H1 (cell line): ENCODE measurements at regions not wholly inside any gene's neighbourhood (a gene's known extent, or its start where the extent isn't known, plus 50 kb on each side); places are given as distances from the start of the nearest gene placed in this dataset.

Experiments used
- CTCF ChIA-PET: fragments of 300-600 bp; sonication (Branson Sonifier 250); formaldehyde crosslinking; loops from one replicate; lab custom pipeline; 2021; ENCODE audit not compliant: partially characterized antibody; lab: Charles Lee
- POLR2A ChIA-PET: fragments of 300-600 bp; sonication (Branson Sonifier 250); formaldehyde crosslinking; loops from one replicate; lab custom pipeline; 2021; ENCODE audit warnings: inconsistent platforms; ENCODE audit not compliant: partially characterized antibody; lab: Charles Lee
- DNase-seq, 2 experiments: peaks; one replicate each; pipeline versions ENCODE4 v3.0.0 to v3.0.0-alpha.2; 2010 to 2022; ENCODE audit warnings: low spot score in 2 of 2, low read depth in 1 of 2, mixed read lengths in 1 of 2
- FAIRE-seq: peaks from 2 replicates; lab custom pipeline; 2011; peaks lifted over from hg19 to GRCh38; lab: Jason Lieb, UNC
- H2AFZ ChIP-seq: 2 replicates; pipeline ENCODE4 v1.8.1; 2012; ENCODE audit warnings: low read length, inconsistent platforms
- H2AK5ac ChIP-seq: 2 replicates; pipeline ENCODE4 v1.6.1; 2013; ENCODE audit warnings: low read depth, low read length
- H2BK120ac ChIP-seq: replicated peaks from 2 replicates; pipeline ENCODE3; 2013; ENCODE audit warnings: low read depth, low read length, inconsistent platforms
- H2BK12ac ChIP-seq: 2 replicates; pipeline ENCODE4 v1.6.1; 2013; ENCODE audit warnings: low read depth, low read length
- H2BK15ac ChIP-seq: 2 replicates; pipeline ENCODE4 v1.6.1; 2013; ENCODE audit warnings: low read length
- H2BK20ac ChIP-seq: 2 replicates; pipeline ENCODE4 v1.6.1; 2013; ENCODE audit warnings: low read length
- H2BK5ac ChIP-seq: 2 replicates; pipeline ENCODE4 v1.6.1; 2013; ENCODE audit warnings: low read depth, low read length
- H3K14ac ChIP-seq: 2 replicates; pipeline ENCODE4 v1.6.1; 2013; ENCODE audit warnings: inconsistent platforms; ENCODE audit not compliant: insufficient read length
- H3K18ac ChIP-seq: 2 replicates; pipeline ENCODE4 v1.6.1; 2013; ENCODE audit warnings: low read length; ENCODE audit errors: extremely low read depth
- H3K23ac ChIP-seq: 2 replicates; pipeline ENCODE4 v1.6.1; 2013; ENCODE audit warnings: inconsistent platforms; ENCODE audit not compliant: insufficient read length
- H3K23me2 ChIP-seq: 2 replicates; pipeline ENCODE4 v1.6.1; 2013; ENCODE audit warnings: low read depth, low read length
- H3K27ac ChIP-seq: 2 replicates; pipeline ENCODE4 v1.6.1; 2011; ENCODE audit warnings: low read depth, low read length, inconsistent platforms
- H3K27me3 ChIP-seq, 4 experiments: replicated peaks in 1 of 4; 1 replicate in 1 of 4; 2 replicates in 3 of 4; pipeline versions ENCODE4 v1.6.1 to v1.8.1; 2011 to 2013; ENCODE audit warnings: low read length in 3 of 4, mild to moderate bottlenecking in 3 of 4, inconsistent platforms in 2 of 4, mixed read lengths in 2 of 4, moderate library complexity in 1 of 4; ENCODE audit not compliant: control insufficient read depth in 3 of 4, insufficient read depth in 3 of 4; ENCODE audit errors: extremely low read depth in 1 of 4
- H3K36me3 ChIP-seq, 4 experiments: 2 replicates each; pipeline versions ENCODE4 v1.6.1 to v1.8.1; 2011 to 2013; ENCODE audit warnings: mild to moderate bottlenecking in 4 of 4, low read length in 3 of 4, moderate library complexity in 2 of 4, control low read depth in 1 of 4, inconsistent platforms in 1 of 4; ENCODE audit not compliant: insufficient read depth in 4 of 4, control insufficient read depth in 2 of 4
- H3K4ac ChIP-seq: replicated peaks from 2 replicates; pipeline ENCODE3; 2013; ENCODE audit warnings: low read length, low read depth, mixed read lengths, inconsistent platforms; ENCODE audit not compliant: insufficient read length
- H3K4me1 ChIP-seq, 4 experiments: replicated peaks in 1 of 4; 1 replicate in 1 of 4; 2 replicates in 3 of 4; pipeline versions ENCODE4 v1.6.1 to v1.8.1; 2011 to 2013; ENCODE audit warnings: low read length in 3 of 4, inconsistent platforms in 2 of 4, mixed read lengths in 1 of 4; ENCODE audit not compliant: insufficient read depth in 4 of 4, control insufficient read depth in 3 of 4
- H3K4me2 ChIP-seq, 2 experiments: 2 replicates each; pipeline versions ENCODE4 v1.6.1 to v1.8.1; 2011 to 2013; ENCODE audit warnings: low read depth in 2 of 2, low read length in 2 of 2, control low read depth in 1 of 2, inconsistent platforms in 1 of 2, mild to moderate bottlenecking in 1 of 2; ENCODE audit not compliant: insufficient read depth in 1 of 2
- H3K4me3 ChIP-seq, 4 experiments: fragments of 200-600, 300-600 bp in 1 of 4; sonication (generic), shearing (Covaris generic), sonication (Bioruptor Twin) in 1 of 4; 2 replicates each; pipeline versions ENCODE4 v1.5.1 to v1.8.1; 2011 to 2016; ENCODE audit warnings: low read length in 4 of 4, low read depth in 3 of 4, control low read depth in 2 of 4, inconsistent platforms in 2 of 4, mild to moderate bottlenecking in 2 of 4, mixed read lengths in 1 of 4, moderate library complexity in 1 of 4; ENCODE audit not compliant: insufficient read depth in 2 of 4; ENCODE audit errors: extremely low read depth in 1 of 4
- H3K56ac ChIP-seq: replicated peaks from 2 replicates; pipeline ENCODE3; 2013; ENCODE audit warnings: low read depth, mild to moderate bottlenecking, mixed read lengths, low read length, inconsistent platforms; ENCODE audit not compliant: insufficient read length
- H3K79me1 ChIP-seq: 2 replicates; pipeline ENCODE4 v1.6.1; 2013; ENCODE audit warnings: low read depth, low read length, control low read depth
- H3K79me2 ChIP-seq, 2 experiments: 2 replicates each; pipeline versions ENCODE4 v1.6.1 to v1.8.1; 2012 to 2013; ENCODE audit warnings: low read length in 2 of 2, mild to moderate bottlenecking in 2 of 2, inconsistent platforms in 1 of 2; ENCODE audit not compliant: insufficient read depth in 2 of 2, control insufficient read depth in 1 of 2
- H3K9ac ChIP-seq, 4 experiments: replicated peaks in 1 of 4; 1 replicate in 1 of 4; 2 replicates in 3 of 4; pipeline versions ENCODE4 v1.6.1 to v1.8.1; 2011 to 2013; ENCODE audit warnings: low read depth in 3 of 4, low read length in 3 of 4, control low read depth in 2 of 4, mild to moderate bottlenecking in 2 of 4, moderate library complexity in 2 of 4, inconsistent platforms in 1 of 4; ENCODE audit errors: extremely low read depth in 1 of 4
- H3K9me3 ChIP-seq, 2 experiments: 2 replicates each; pipeline versions ENCODE4 v1.6.1 to v1.8.1; 2012 to 2013; ENCODE audit warnings: mild to moderate bottlenecking in 2 of 2, moderate library complexity in 2 of 2, control low read depth in 1 of 2, inconsistent platforms in 1 of 2, low read depth in 1 of 2, low read length in 1 of 2, mixed read lengths in 1 of 2; ENCODE audit not compliant: insufficient read depth in 2 of 2
- H4K20me1 ChIP-seq, 2 experiments: replicated peaks in 1 of 2; 2 replicates each; pipeline versions ENCODE3 to v1.8.1; 2011 to 2013; ENCODE audit warnings: inconsistent platforms in 2 of 2, low read length in 2 of 2, mild to moderate bottlenecking in 1 of 2; ENCODE audit not compliant: insufficient read depth in 2 of 2, control insufficient read depth in 1 of 2
- H4K5ac ChIP-seq: 2 replicates; pipeline ENCODE4 v1.6.1; 2013; ENCODE audit warnings: low read length, low read depth, mixed read lengths, inconsistent platforms; ENCODE audit not compliant: insufficient read length
- H4K8ac ChIP-seq: 2 replicates; pipeline ENCODE4 v1.8.0; 2013; ENCODE audit warnings: mild to moderate bottlenecking, moderate library complexity, low read length, inconsistent platforms; ENCODE audit not compliant: insufficient read depth; ENCODE audit errors: extremely low read depth
- H4K91ac ChIP-seq: replicated peaks from 2 replicates; pipeline ENCODE3; 2013; ENCODE audit warnings: low read length, mixed read lengths, inconsistent platforms; ENCODE audit not compliant: insufficient read length
- ATF3 ChIP-seq: IDR thresholded peaks from 2 replicates; pipeline ENCODE4 v1.6.1; 2011; ENCODE audit warnings: low read depth, mild to moderate bottlenecking, low read length; ENCODE audit not compliant: insufficient read depth
- BRCA1 ChIP-seq: IDR thresholded peaks from 2 replicates; pipeline ENCODE4 v1.6.1; 2012; ENCODE audit warnings: low read depth, low read length, improper control_type of control experiment
- CTBP2 ChIP-seq: IDR thresholded peaks from 2 replicates; pipeline ENCODE4 v1.7.0; 2011; ENCODE audit warnings: borderline replicate concordance, mild to moderate bottlenecking, moderate library complexity, mixed read lengths, low read length; ENCODE audit not compliant: insufficient read depth, insufficient read length
- EGR1 ChIP-seq: IDR thresholded peaks from 2 replicates; pipeline ENCODE4 v1.6.1; 2011; ENCODE audit warnings: low read depth, low read length, borderline replicate concordance
- FOSL1 ChIP-seq: IDR thresholded peaks from 2 replicates; pipeline ENCODE4 v1.6.1; 2011; ENCODE audit warnings: mild to moderate bottlenecking, low read depth, low read length, moderate library complexity; ENCODE audit not compliant: insufficient read depth
- HDAC2 ChIP-seq, 2 experiments: fragments of 300-600 bp in 1 of 2; sonication (generic) in 1 of 2; IDR thresholded peaks; 2 replicates each; pipeline ENCODE4 v1.6.1; 2011 to 2012; ENCODE audit warnings: low read depth in 2 of 2, low read length in 2 of 2, mild to moderate bottlenecking in 2 of 2, moderate library complexity in 2 of 2, borderline replicate concordance in 1 of 2, inconsistent platforms in 1 of 2
- SRF ChIP-seq: IDR thresholded peaks from 2 replicates; pipeline ENCODE4 v1.6.1; 2011; ENCODE audit warnings: mild to moderate bottlenecking, low read depth, low read length, moderate library complexity
- TCF12 ChIP-seq: IDR thresholded peaks from 2 replicates; pipeline ENCODE4 v1.6.1; 2011; ENCODE audit warnings: low read depth, mild to moderate bottlenecking, low read length
- USF2 ChIP-seq: IDR thresholded peaks from 2 replicates; pipeline ENCODE4 v1.6.1; 2011; ENCODE audit warnings: low read length, improper control_type of control experiment
- ZNF274 ChIP-seq: IDR thresholded peaks from 2 replicates; pipeline ENCODE4 v1.7.0; 2012; ENCODE audit warnings: low read length, borderline replicate concordance; ENCODE audit errors: extremely low read depth
- WGBS, 2 experiments: shearing (Covaris generic) in 1 of 2; methylation state at CpG; one replicate each; pipeline versions ENCODE4 v1.1.6 to v1.1.7; 2013 to 2015; ENCODE audit warnings: low lambda C conversion rate in 2 of 2, mixed read lengths in 2 of 2, inconsistent platforms in 1 of 2, low coverage in 1 of 2, missing lambda C conversion rate in 1 of 2; ENCODE audit not compliant: insufficient replicate concordance in 2 of 2, insufficient coverage in 1 of 2, insufficient read length in 1 of 2; ENCODE audit errors: extremely low coverage in 1 of 2, missing lambda C conversion rate in 1 of 2; 5-methylcytosine and 5-hydroxymethylcytosine counted together
- TF ChIP-seq, protein P1 (sequence below): IDR thresholded peaks from 2 replicates; pipeline ENCODE4 v1.6.1; 2012; ENCODE audit warnings: low read length, inconsistent platforms

- Histone ChIP-seq H3K4me3 (no peak overlapping the region), H3K23ac (no peak overlapping the region), H2BK5ac (no peak overlapping the region), H3K27ac (no peak overlapping the region), H2BK12ac (no peak overlapping the region), H3K27me3 (no peaks in the 10 kb centered on the region), H3K4ac (no peak overlapping the region), H3K14ac (no peak overlapping the region), H2BK15ac (no peak overlapping the region), H4K20me1 (no peaks in the 10 kb centered on the region)
- POLR2A ChIA-PET, result no interaction called here
- TF ChIP-seq USF2, result no peak
- TF ChIP-seq ATF3, result no peak
- no peak for TF ChIP-seq SRF
- TF ChIP-seq HDAC2 (IDR thresholded peaks at IDR 0.05; ENCODE audit: borderline replicate concordance in 1 of 2, low read depth in 2 of 2, low read length in 2 of 2), result no peak
- TF ChIP-seq, protein P1, sequence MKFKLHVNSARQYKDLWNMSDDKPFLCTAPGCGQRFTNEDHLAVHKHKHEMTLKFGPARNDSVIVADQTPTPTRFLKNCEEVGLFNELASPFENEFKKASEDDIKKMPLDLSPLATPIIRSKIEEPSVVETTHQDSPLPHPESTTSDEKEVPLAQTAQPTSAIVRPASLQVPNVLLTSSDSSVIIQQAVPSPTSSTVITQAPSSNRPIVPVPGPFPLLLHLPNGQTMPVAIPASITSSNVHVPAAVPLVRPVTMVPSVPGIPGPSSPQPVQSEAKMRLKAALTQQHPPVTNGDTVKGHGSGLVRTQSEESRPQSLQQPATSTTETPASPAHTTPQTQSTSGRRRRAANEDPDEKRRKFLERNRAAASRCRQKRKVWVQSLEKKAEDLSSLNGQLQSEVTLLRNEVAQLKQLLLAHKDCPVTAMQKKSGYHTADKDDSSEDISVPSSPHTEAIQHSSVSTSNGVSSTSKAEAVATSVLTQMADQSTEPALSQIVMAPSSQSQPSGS, result no peak
- TF ChIP-seq BRCA1, result no peak
- TF ChIP-seq ZNF274, result no peak
- no peak for TF ChIP-seq FOSL1
- no peak for TF ChIP-seq TCF12
- TF ChIP-seq EGR1, result no peak
- TF ChIP-seq CTBP2, result no peak
- TF ChIP-seq, all 59 proteins: peak for 0
- H2AFZ ChIP-seq, result no peak overlapping the region
- no peak overlapping the region for H3K4me2 ChIP-seq
- CTCF ChIA-PET, result interaction anchor here (0.7 kb wide), 1 partner anchor 17 kb away, joined by 3 read pairs; no protein-coding TSS in a partner anchor
- H3K79me1 ChIP-seq, result no peaks in the 10 kb centered on the region
- no peak overlapping the region for H2AK5ac ChIP-seq
- FAIRE-seq, result no peak
- DNase-seq, result no peak
- no peak overlapping the region for H2BK20ac ChIP-seq
- H3K79me2 ChIP-seq, result no peaks in the 10 kb centered on the region
- H3K9ac ChIP-seq, result no peak overlapping the region
- H3K4me1 ChIP-seq, result no peaks in the 10 kb centered on the region
- no peak overlapping the region for H2BK120ac ChIP-seq
- WGBS, 2 experiments, result 92% methylated on average over 6 of the region's 6 CpGs; no CpG with 5 or more reads in 1 of the 2 experiments
- H3K56ac ChIP-seq, result no peak overlapping the region
- no peaks in the 10 kb centered on the region for H3K9me3 ChIP-seq
- H4K5ac ChIP-seq, result no peak overlapping the region
- H3K36me3 ChIP-seq, result no peaks in the 10 kb centered on the region
- no peak overlapping the region for H4K8ac ChIP-seq
- no peaks in the 10 kb centered on the region for H3K23me2 ChIP-seq
- no peak overlapping the region for H3K18ac ChIP-seq
- H4K91ac ChIP-seq, result no peak overlapping the region
Measured at GRCh38 chr16:62596125-62596524, 559.9 kb upstream of the CDH8 start.
